Right cardiac atrium (tissue), 5 donors: ENCODE measurements at regions not wholly inside any gene's neighbourhood (a gene's known extent, or its start where the extent isn't known, plus 50 kb on each side); places are given as distances from the start of the nearest gene placed in this dataset.

Experiments used
- ATAC-seq, 2 donors: fragments of 200-7000 bp; cut with Tn5 transposase; one replicate each; pipeline versions ENCODE4 v1.8.0 to v1.9.1; 2020; ENCODE audit warnings: moderate library complexity in 2 of 2, mild to moderate bottlenecking in 1 of 2
- DNase-seq, 3 donors: peaks; one replicate each; pipeline ENCODE4 v3.0.0-alpha.2; 2020
- H3K27ac ChIP-seq: one replicate; pipeline ENCODE4 v1.5.1; 2013; ENCODE audit warnings: mild to moderate bottlenecking, low read length, control low read depth, moderate library complexity
- H3K27me3 ChIP-seq: one replicate; pipeline ENCODE4 v1.6.1; 2013; ENCODE audit not compliant: control insufficient read depth, insufficient read depth
- H3K4me1 ChIP-seq: one replicate; pipeline ENCODE4 v1.6.1; 2013; ENCODE audit warnings: low read length; ENCODE audit not compliant: control insufficient read depth, insufficient read depth
- H3K4me3 ChIP-seq: one replicate; pipeline ENCODE4 v1.5.1; 2013; ENCODE audit warnings: low read length, control low read depth
- H3K9me3 ChIP-seq: one replicate; pipeline ENCODE4 v1.6.1; 2013; ENCODE audit warnings: low read length; ENCODE audit not compliant: control insufficient read depth
- WGBS: extraction: QIAGEN DNeasy Blood & Tissue Kit; methylation state at CpG from one replicate; pipeline ENCODE4 v1.1.7; 2013; 5-methylcytosine and 5-hydroxymethylcytosine counted together
- intact Hi-C, 4 donors: fragments of 100-400 bp; cut with DNase I; formaldehyde crosslinking; loops; one replicate each; pipeline versions ENCODE4 v1.11.0 to v1.14.0; 2022 to 2023
- donor health status: healthy with polysubstance abuse.
- donor health status: DM: no; HTN: yes; CAD: no.
- donor health status: DM: no; HTN: no; CAD: no.
- donor health status: DM: no; HTN: yes; CAD: no; lungs with severe emphysema.
- donor health status: DM: yes; HTN: yes; CAD: no.

- Histone ChIP-seq H3K9me3 (no peaks in the 10 kb centered on the region), H3K27ac (no peak overlapping the region), H3K4me1 (no peaks in the 10 kb centered on the region), H3K27me3 (no peaks in the 10 kb centered on the region), H3K4me3 (no peak overlapping the region)
- ATAC-seq (no peak), DNase-seq (no peak)
- intact Hi-C loops, result no loop called here
- 53% methylated on average over 3 of the region's 3 CpGs for WGBS
Measured at GRCh38 chr9:120066315-120066714, 513.7 kb downstream of the CDK5RAP2 start.

GRCh38 chr9:120065151-120065550, 514.8 kb downstream of the CDK5RAP2 start:
- Histone ChIP-seq H3K4me1 (no peaks in the 10 kb centered on the region), H3K9me3 (no peaks in the 10 kb centered on the region), H3K27ac (no peak overlapping the region), H3K27me3 (no peaks in the 10 kb centered on the region), H3K4me3 (no peak overlapping the region)
- intact Hi-C loops, result no loop called here
- ATAC-seq, result no peak
- no peak for DNase-seq
- 54% methylated on average over 4 of the region's 4 CpGs for WGBS

- H3K27ac ChIP-seq, result no peak overlapping the region
- WGBS, result 69% methylated on average over 9 of the region's 9 CpGs
- ATAC-seq, result no peak
- no peak for DNase-seq
- intact Hi-C loops, result no loop called here
- H3K4me1 ChIP-seq, result no peaks in the 10 kb centered on the region
- H3K27me3 ChIP-seq, result no peaks in the 10 kb centered on the region
- no peaks in the 10 kb centered on the region for H3K9me3 ChIP-seq
- no peak overlapping the region for H3K4me3 ChIP-seq
Measured at GRCh38 chr9:120045011-120045410, 535.0 kb downstream of the CDK5RAP2 start.

- no peaks in the 10 kb centered on the region for H3K27me3 ChIP-seq
- H3K9me3 ChIP-seq, result no peaks in the 10 kb centered on the region
- no peaks in the 10 kb centered on the region for H3K4me1 ChIP-seq
- WGBS, result 47% methylated on average over 7 of the region's 7 CpGs
- intact Hi-C loops, result no loop called here
- DNase-seq (no peak), ATAC-seq (no peak)
- H3K27ac ChIP-seq, result no peak overlapping the region
- H3K4me3 ChIP-seq, result no peak overlapping the region
Measured at GRCh38 chr9:120043448-120043847, 536.5 kb downstream of the CDK5RAP2 start.

GRCh38 chr9:120040896-120041295, 539.1 kb downstream of the CDK5RAP2 start:
- ATAC-seq, result no peak
- intact Hi-C loops, result no loop called here
- H3K4me1 ChIP-seq, result no peaks in the 10 kb centered on the region
- H3K27me3 ChIP-seq, result no peaks in the 10 kb centered on the region
- WGBS, result 56% methylated on average over 4 of the region's 4 CpGs
- no peak overlapping the region for H3K4me3 ChIP-seq
- H3K27ac ChIP-seq, result no peak overlapping the region
- H3K9me3 ChIP-seq, result no peaks in the 10 kb centered on the region
- no peak for DNase-seq

GRCh38 chr9:120038342-120038741, 541.6 kb downstream of the CDK5RAP2 start:
- WGBS, result 44% methylated on average over 4 of the region's 4 CpGs
- intact Hi-C loops, result no loop called here
- ATAC-seq, result peak; percentile 20 to 31
- Histone ChIP-seq H3K9me3 (no peaks in the 10 kb centered on the region), H3K27me3 (no peaks in the 10 kb centered on the region), H3K4me1 (no peaks in the 10 kb centered on the region), H3K27ac (no peak overlapping the region), H3K4me3 (no peak overlapping the region)
- peak in 1 of 3 donors; percentile 50 for DNase-seq

GRCh38 chr9:120032639-120033038, 547.3 kb downstream of the CDK5RAP2 start:
- Histone ChIP-seq H3K27ac (no peak overlapping the region), H3K9me3 (no peaks in the 10 kb centered on the region), H3K4me1 (no peaks in the 10 kb centered on the region), H3K4me3 (no peak overlapping the region), H3K27me3 (no peaks in the 10 kb centered on the region)
- ATAC-seq (no peak), DNase-seq (no peak)
- intact Hi-C loops, result no loop called here
- 95% methylated on average over 9 of the region's 9 CpGs for WGBS

GRCh38 chr9:120030847-120031246, 549.1 kb downstream of the CDK5RAP2 start:
- intact Hi-C loops, result no loop called here
- no peaks in the 10 kb centered on the region for H3K9me3 ChIP-seq
- H3K27me3 ChIP-seq, result no peaks in the 10 kb centered on the region
- WGBS, result 18% methylated on average over 5 of the region's 5 CpGs
- no peak overlapping the region for H3K4me3 ChIP-seq
- ATAC-seq (no peak), DNase-seq (no peak)
- H3K4me1 ChIP-seq, result no peaks in the 10 kb centered on the region
- H3K27ac ChIP-seq, result no peak overlapping the region

- H3K27ac ChIP-seq, result no peak overlapping the region
- no peaks in the 10 kb centered on the region for H3K9me3 ChIP-seq
- no peaks in the 10 kb centered on the region for H3K27me3 ChIP-seq
- ATAC-seq (no peak), DNase-seq (no peak)
- H3K4me1 ChIP-seq, result no peaks in the 10 kb centered on the region
- intact Hi-C loops, result no loop called here
- H3K4me3 ChIP-seq, result no peak overlapping the region
Measured at GRCh38 chr9:120018550-120018949, 561.4 kb downstream of the CDK5RAP2 start.

GRCh38 chr9:120018037-120018436, 561.9 kb downstream of the CDK5RAP2 start:
- no peak overlapping the region for H3K27ac ChIP-seq
- H3K27me3 ChIP-seq, result no peaks in the 10 kb centered on the region
- H3K4me3 ChIP-seq, result no peak overlapping the region
- WGBS, result 43% methylated on average over 4 of the region's 4 CpGs
- ATAC-seq (peak in 1 of 2 donors; percentile 57), DNase-seq (no peak)
- no peaks in the 10 kb centered on the region for H3K9me3 ChIP-seq
- intact Hi-C loops, result no loop called here
- H3K4me1 ChIP-seq, result no peaks in the 10 kb centered on the region

GRCh38 chr9:120016231-120016630, 563.7 kb downstream of the CDK5RAP2 start:
- DNase-seq (no peak), ATAC-seq (no peak)
- no peak overlapping the region for H3K4me3 ChIP-seq
- H3K9me3 ChIP-seq, result no peaks in the 10 kb centered on the region
- H3K27me3 ChIP-seq, result no peaks in the 10 kb centered on the region
- 39% methylated on average over 2 of the region's 2 CpGs for WGBS
- intact Hi-C loops, result no loop called here
- H3K27ac ChIP-seq, result no peak overlapping the region
- no peaks in the 10 kb centered on the region for H3K4me1 ChIP-seq

GRCh38 chr9:120014796-120015195, 565.2 kb downstream of the CDK5RAP2 start:
- no peak for ATAC-seq
- H3K27me3 ChIP-seq, result no peaks in the 10 kb centered on the region
- H3K27ac ChIP-seq, result no peak overlapping the region
- H3K9me3 ChIP-seq, result no peaks in the 10 kb centered on the region
- WGBS, result 83% methylated on average over 7 of the region's 7 CpGs
- intact Hi-C loops, result no loop called here
- no peak overlapping the region for H3K4me3 ChIP-seq
- no peak for DNase-seq
- no peaks in the 10 kb centered on the region for H3K4me1 ChIP-seq
